Astrocyte (in vitro differentiated cells and primary cell): ENCODE measurements at regions not wholly inside any gene's neighbourhood (a gene's known extent, or its start where the extent isn't known, plus 50 kb on each side); places are given as distances from the start of the nearest gene placed in this dataset.
A peak's percentile ranks its signal among the peaks of the same experiment; 100 is the strongest.

Experiments
- DNase-seq: peaks from one replicate; pipeline ENCODE4 v3.0.0-alpha.2; 2010; ENCODE audit warnings: low read depth
- FAIRE-seq: peaks from 2 replicates; lab custom pipeline; 2011; peaks lifted over from hg19 to GRCh38; lab: Jason Lieb, UNC
- H2AFZ ChIP-seq: 2 replicates; pipeline ENCODE4 v1.6.0; 2012; ENCODE audit warnings: low read depth, low read length, inconsistent platforms
- H3K27ac ChIP-seq: 2 replicates; pipeline ENCODE4 v1.5.1; 2011; ENCODE audit warnings: low read depth, low read length, inconsistent platforms
- H3K27me3 ChIP-seq: 2 replicates; pipeline ENCODE4 v1.6.0; 2011; ENCODE audit warnings: low read length, inconsistent platforms; ENCODE audit not compliant: insufficient read depth
- H3K36me3 ChIP-seq: 2 replicates; pipeline ENCODE4 v1.5.1; 2011; ENCODE audit warnings: low read length, inconsistent platforms; ENCODE audit not compliant: insufficient read depth
- H3K4me1 ChIP-seq: 2 replicates; pipeline ENCODE4 v1.5.1; 2011; ENCODE audit warnings: low read length, inconsistent platforms; ENCODE audit not compliant: insufficient read depth
- H3K4me2 ChIP-seq: 2 replicates; pipeline ENCODE4 v1.6.0; 2012; ENCODE audit warnings: low read length, inconsistent platforms
- H3K4me3 ChIP-seq: 2 replicates; pipeline ENCODE4 v1.5.1; 2011; ENCODE audit warnings: low read depth, mild to moderate bottlenecking, low read length, inconsistent platforms; ENCODE audit not compliant: insufficient read depth
- H3K79me2 ChIP-seq: 2 replicates; pipeline ENCODE4 v1.6.0; 2012; ENCODE audit warnings: mild to moderate bottlenecking, low read length, inconsistent platforms; ENCODE audit not compliant: insufficient read depth
- H3K9ac ChIP-seq: 2 replicates; pipeline ENCODE4 v1.6.0; 2012; ENCODE audit warnings: mild to moderate bottlenecking, low read length, inconsistent platforms
- H3K9me3 ChIP-seq: 2 replicates; pipeline ENCODE4 v1.5.1; 2012; ENCODE audit warnings: low read depth, mild to moderate bottlenecking, low read length, inconsistent platforms; ENCODE audit not compliant: insufficient read depth
- H4K20me1 ChIP-seq: 2 replicates; pipeline ENCODE4 v1.6.0; 2012; ENCODE audit warnings: low read length, inconsistent platforms; ENCODE audit not compliant: insufficient read depth
- H3K27ac Mint-ChIP-seq: one replicate; pipeline ENCODE4 v1.8.0; 2021; ENCODE audit warnings: mild to moderate bottlenecking, mixed read lengths; ENCODE audit not compliant: unreplicated experiment
- H3K27me3 Mint-ChIP-seq: one replicate; pipeline ENCODE4 v1.8.0; 2021; ENCODE audit warnings: low read depth, mixed read lengths; ENCODE audit not compliant: unreplicated experiment
- H3K36me3 Mint-ChIP-seq: one replicate; pipeline ENCODE4 v1.8.0; 2021; ENCODE audit warnings: low read depth, mixed read lengths; ENCODE audit not compliant: unreplicated experiment
- H3K4me1 Mint-ChIP-seq: one replicate; pipeline ENCODE4 v1.8.0; 2021; ENCODE audit warnings: low read depth, mixed read lengths; ENCODE audit not compliant: unreplicated experiment
- H3K4me3 Mint-ChIP-seq: one replicate; pipeline ENCODE4 v1.8.0; 2021; ENCODE audit warnings: mild to moderate bottlenecking, moderate library complexity, mixed read lengths; ENCODE audit not compliant: unreplicated experiment
- H3K9me3 Mint-ChIP-seq: one replicate; pipeline ENCODE4 v1.8.0; 2021; ENCODE audit warnings: mild to moderate bottlenecking, mixed read lengths; ENCODE audit not compliant: unreplicated experiment
- CTCF ChIP-seq: IDR thresholded peaks from 2 replicates; pipeline ENCODE4 v1.5.1; 2011; ENCODE audit warnings: low read depth, mild to moderate bottlenecking, inconsistent platforms, low read length, moderate library complexity; ENCODE audit not compliant: insufficient read depth
- EZH2 ChIP-seq: IDR thresholded peaks from 2 replicates; pipeline ENCODE4 v1.6.1; 2012; ENCODE audit warnings: mild to moderate bottlenecking, low read length, inconsistent platforms; ENCODE audit not compliant: insufficient read depth

GRCh38 chr20:4471221-4471620, 215.0 kb upstream of the PRNP start:
- peaks cover 6% of the 10 kb centered on the region for H3K27me3 Mint-ChIP-seq
- no peak overlapping the region for H3K27ac Mint-ChIP-seq
- H3K27ac ChIP-seq, result no peak overlapping the region
- H3K4me3 Mint-ChIP-seq, result no peak overlapping the region
- peaks cover 12% of the 10 kb centered on the region for H3K4me1 ChIP-seq
- FAIRE-seq (peak; percentile 9), DNase-seq (peak; percentile 44)
- no peaks in the 10 kb centered on the region for H3K79me2 ChIP-seq
- H3K27me3 ChIP-seq, result no peaks in the 10 kb centered on the region
- H3K36me3 ChIP-seq, result no peaks in the 10 kb centered on the region
- H4K20me1 ChIP-seq, result no peaks in the 10 kb centered on the region
- no peaks in the 10 kb centered on the region for H3K9me3 ChIP-seq
- TF ChIP-seq EZH2, result no peak
- TF ChIP-seq CTCF, result no peak
- no peak overlapping the region for H2AFZ ChIP-seq
- no peak overlapping the region for H3K9ac ChIP-seq
- H3K9me3 Mint-ChIP-seq, result peaks cover 2% of the 10 kb centered on the region
- H3K4me2 ChIP-seq, result no peak overlapping the region
- H3K36me3 Mint-ChIP-seq, result no peaks in the 10 kb centered on the region
- peaks cover 8% of the 10 kb centered on the region for H3K4me1 Mint-ChIP-seq
- H3K4me3 ChIP-seq, result no peak overlapping the region

- Histone ChIP-seq H2AFZ (no peak overlapping the region), H3K36me3 (no peaks in the 10 kb centered on the region), H3K79me2 (no peaks in the 10 kb centered on the region), H3K4me1 (peaks cover 12% of the 10 kb centered on the region), H3K27ac (no peak overlapping the region), H3K9me3 (no peaks in the 10 kb centered on the region), H3K4me2 (peak overlapping the region; percentile 43), H3K9ac (no peak overlapping the region), H3K4me3 (no peak overlapping the region), H4K20me1 (no peaks in the 10 kb centered on the region), H3K27me3 (no peaks in the 10 kb centered on the region)
- peaks cover 8% of the 10 kb centered on the region for H3K4me1 Mint-ChIP-seq
- peaks cover 2% of the 10 kb centered on the region for H3K9me3 Mint-ChIP-seq
- H3K36me3 Mint-ChIP-seq, result no peaks in the 10 kb centered on the region
- peaks cover 3% of the 10 kb centered on the region for H3K27me3 Mint-ChIP-seq
- H3K27ac Mint-ChIP-seq, result no peak overlapping the region
- H3K4me3 Mint-ChIP-seq, result no peak overlapping the region
- FAIRE-seq (peak; percentile 79), DNase-seq (peak; percentile 78)
- TF ChIP-seq EZH2, result no peak
These were observed 215.9 kb upstream of the PRNP start for GRCh38 chr20:4470375-4470774.

GRCh38 chr20:4469910-4470309, 216.3 kb upstream of the PRNP start:
- no peaks in the 10 kb centered on the region for H3K27me3 ChIP-seq
- H3K9me3 ChIP-seq, result no peaks in the 10 kb centered on the region
- no peak for DNase-seq
- no peak for FAIRE-seq
- no peak overlapping the region for H2AFZ ChIP-seq
- no peaks in the 10 kb centered on the region for H3K36me3 ChIP-seq
- Mint-ChIP-seq H3K4me3 (no peak overlapping the region), H3K4me1 (peaks cover 8% of the 10 kb centered on the region), H3K36me3 (no peaks in the 10 kb centered on the region), H3K9me3 (peaks cover 2% of the 10 kb centered on the region), H3K27ac (no peak overlapping the region), H3K27me3 (peaks cover 3% of the 10 kb centered on the region)
- H3K4me3 ChIP-seq, result no peak overlapping the region
- H4K20me1 ChIP-seq, result no peaks in the 10 kb centered on the region
- TF ChIP-seq EZH2 (no peak), CTCF (no peak)
- H3K9ac ChIP-seq, result no peak overlapping the region
- peaks cover 12% of the 10 kb centered on the region for H3K4me1 ChIP-seq
- H3K4me2 ChIP-seq, result peak overlapping the region; percentile 43
- no peak overlapping the region for H3K27ac ChIP-seq
- H3K79me2 ChIP-seq, result no peaks in the 10 kb centered on the region
